Smooth muscle cell (in vitro differentiated cells): ENCODE measurements at regions not wholly inside any gene's neighbourhood (a gene's known extent, or its start where the extent isn't known, plus 50 kb on each side); places are given as distances from the start of the nearest gene placed in this dataset.

Source experiments
- DNase-seq: peaks from one replicate; lab custom pipeline; 2025; ENCODE audit not compliant: unreplicated experiment; lab: John Stamatoyannopoulos, UW
- H2AFZ ChIP-seq: fragments of 200-600 bp; sonication (generic); 2 replicates; pipeline ENCODE4 v1.6.0; 2016; ENCODE audit warnings: antibody characterized with exemption, low read depth, mild to moderate bottlenecking
- H3F3A ChIP-seq: fragments of 200-600 bp; sonication (generic); 2 replicates; pipeline ENCODE4 v1.6.0; 2017; ENCODE audit warnings: antibody characterized with exemption, low read depth
- H3K27ac ChIP-seq: fragments of 200-600 bp; sonication (generic); 2 replicates; pipeline ENCODE4 v1.5.1; 2016; ENCODE audit warnings: low read depth, mild to moderate bottlenecking
- H3K27me3 ChIP-seq: fragments of 200-600 bp; sonication (generic); 2 replicates; pipeline ENCODE4 v1.6.1; 2016; ENCODE audit warnings: low read depth, mild to moderate bottlenecking
- H3K36me3 ChIP-seq: fragments of 200-600 bp; sonication (generic); 2 replicates; pipeline ENCODE4 v1.5.1; 2016; ENCODE audit warnings: low read depth
- H3K4me1 ChIP-seq: fragments of 200-600 bp; sonication (generic); 2 replicates; pipeline ENCODE4 v1.5.1; 2016; ENCODE audit warnings: low read depth
- H3K4me2 ChIP-seq: fragments of 200-600 bp; sonication (generic); 2 replicates; pipeline ENCODE4 v1.6.0; 2016; ENCODE audit warnings: mild to moderate bottlenecking
- H3K4me3 ChIP-seq: fragments of 200-600 bp; sonication (generic); 2 replicates; pipeline ENCODE4 v1.5.1; 2016; ENCODE audit warnings: mild to moderate bottlenecking
- H3K79me2 ChIP-seq: fragments of 200-600 bp; sonication (generic); 2 replicates; pipeline ENCODE4 v1.6.0; 2016; ENCODE audit warnings: low read depth, mild to moderate bottlenecking
- H3K9ac ChIP-seq: fragments of 200-600 bp; sonication (generic); 2 replicates; pipeline ENCODE4 v1.6.0; 2016; ENCODE audit warnings: low read depth
- H3K9me3 ChIP-seq: fragments of 200-600 bp; sonication (generic); replicated peaks from 2 replicates; pipeline ENCODE4 v1.5.1; 2016; ENCODE audit warnings: low read depth
- H4K20me1 ChIP-seq: fragments of 200-600 bp; sonication (generic); 2 replicates; pipeline ENCODE4 v1.6.0; 2016; ENCODE audit warnings: low read depth
- CTCF ChIP-seq: fragments of 200-600 bp; sonication (generic); IDR thresholded peaks from 2 replicates; pipeline ENCODE4 v1.5.1; 2017; ENCODE audit warnings: borderline replicate concordance, mild to moderate bottlenecking, antibody characterized with exemption; ENCODE audit not compliant: insufficient read depth, poor library complexity, severe bottlenecking
- WGBS: methylation state at CpG from one replicate; pipeline ENCODE4 v1.1.7; 2016; ENCODE audit warnings: low lambda C conversion rate; 5-methylcytosine and 5-hydroxymethylcytosine counted together

GRCh38 chr3:178226094-178226493, 310.1 kb upstream of the KCNMB2 start:
- WGBS, result 90% methylated on average over 2 of the region's 2 CpGs
- Histone ChIP-seq H3K9me3 (no peaks in the 10 kb centered on the region), H3K79me2 (no peaks in the 10 kb centered on the region), H3K4me1 (no peaks in the 10 kb centered on the region), H3K9ac (no peak overlapping the region), H3K4me2 (no peak overlapping the region), H3K27ac (no peak overlapping the region), H3K27me3 (no peaks in the 10 kb centered on the region), H4K20me1 (no peaks in the 10 kb centered on the region), H2AFZ (no peak overlapping the region), H3K4me3 (no peak overlapping the region), H3K36me3 (peaks cover 5% of the 10 kb centered on the region), H3F3A (no peaks in the 10 kb centered on the region)
- no peak for DNase-seq
- TF ChIP-seq CTCF, result no peak

- 96% methylated on average over 3 of the region's 3 CpGs for WGBS
- Histone ChIP-seq H3K27ac (no peak overlapping the region), H3F3A (no peaks in the 10 kb centered on the region), H3K79me2 (no peaks in the 10 kb centered on the region), H3K4me2 (no peak overlapping the region), H3K9me3 (no peaks in the 10 kb centered on the region), H3K36me3 (peaks cover 5% of the 10 kb centered on the region), H2AFZ (no peak overlapping the region), H3K4me3 (no peak overlapping the region), H4K20me1 (no peaks in the 10 kb centered on the region), H3K27me3 (no peaks in the 10 kb centered on the region), H3K9ac (no peak overlapping the region), H3K4me1 (no peaks in the 10 kb centered on the region)
- no peak for DNase-seq
- TF ChIP-seq CTCF, result no peak
Observed at GRCh38 chr3:178231645-178232044, 304.6 kb upstream of the KCNMB2 start.

- Histone ChIP-seq H3K36me3 (peaks cover 5% of the 10 kb centered on the region), H3F3A (no peaks in the 10 kb centered on the region), H3K9ac (no peak overlapping the region), H3K9me3 (no peaks in the 10 kb centered on the region), H3K4me1 (no peaks in the 10 kb centered on the region), H3K4me2 (no peak overlapping the region), H3K27me3 (no peaks in the 10 kb centered on the region), H3K79me2 (no peaks in the 10 kb centered on the region), H2AFZ (no peak overlapping the region), H3K27ac (no peak overlapping the region), H3K4me3 (no peak overlapping the region), H4K20me1 (no peaks in the 10 kb centered on the region)
- no peak for DNase-seq
- TF ChIP-seq CTCF, result no peak
- WGBS, result 95% methylated on average over 5 of the region's 5 CpGs
Observed at GRCh38 chr3:178233371-178234071, 302.7 kb upstream of the KCNMB2 start.
